MM.1S (cell line): ENCODE measurements at regions not wholly inside any gene's neighbourhood (a gene's known extent, or its start where the extent isn't known, plus 50 kb on each side); places are given as distances from the start of the nearest gene placed in this dataset.

Experiments used
- CTCF ChIP-seq: fragments of 300-600 bp; sonication (generic); IDR thresholded peaks from 2 replicates; pipeline ENCODE4 v1.5.1; 2016; ENCODE audit warnings: antibody characterized with exemption, low read length, mixed read lengths
- EZH2phosphoT487 ChIP-seq: fragments of 300-600 bp; sonication (generic); IDR thresholded peaks from 2 replicates; pipeline ENCODE4 v1.6.1; 2018; ENCODE audit warnings: antibody characterized with exemption, low read length

- TF ChIP-seq CTCF (no peak), EZH2phosphoT487 (no peak)
These were observed 63.4 kb upstream of the ARHGAP28 start for GRCh38 chr18:6666012-6666685.
